ENCODE measurements at regions not wholly inside any gene's neighbourhood (a gene's known extent, or its start where the extent isn't known, plus 50 kb on each side); places are given as distances from the start of the nearest gene placed in this dataset.

DNA sequence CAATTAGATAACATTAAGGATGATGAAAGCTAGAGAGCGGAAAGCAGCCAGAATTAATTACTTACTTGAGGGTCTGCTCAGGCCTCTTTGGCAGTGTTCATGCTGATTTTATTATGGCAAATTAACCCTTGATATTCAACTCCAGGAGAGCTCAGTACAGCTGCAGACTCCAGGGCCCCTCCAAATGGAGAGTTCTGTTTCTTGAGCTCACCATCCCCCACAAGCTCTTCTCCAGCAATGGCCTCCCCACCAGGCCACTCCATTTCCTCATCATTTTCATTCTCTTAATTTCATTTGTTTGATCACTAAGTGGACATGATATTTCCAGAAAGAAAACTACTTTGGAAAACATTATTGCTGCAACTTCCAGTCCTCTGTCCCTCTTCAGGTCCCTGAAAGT is 513.3 kb upstream of the NOX3 start:
- H3K4me2 ChIP-seq (ENCODE audit: low read depth, low read length): no peak overlapping the region
- no peak overlapping the region for H2AK9ac ChIP-seq (replicated peaks; ENCODE audit: low read depth, low read length, poor library complexity)
- ChIA-PET POLR2A (ENCODE audit: unreplicated experiment) (no interaction called here), CTCF (no interaction called here)
- intact Hi-C loops (cut with micrococcal nuclease): no loop called here
- H4K20me1 ChIP-seq (ENCODE audit: insufficient read depth, low read length): no peaks in the 10 kb centered on the region
- no peak overlapping the region for H2BK120ac ChIP-seq (ENCODE audit: low read depth, low read length)
- BruUV-seq (replicated peaks): no TSS peak
- H3K36me3 ChIP-seq (ENCODE audit: control insufficient read depth, insufficient read depth, low read length): no peaks in the 10 kb centered on the region
- H3K27ac ChIP-seq (ENCODE audit: insufficient read depth, low read length): no peak overlapping the region
- H2AFZ ChIP-seq (replicated peaks; ENCODE audit: low read length, poor library complexity): no peak overlapping the region
- no peak overlapping the region for H4K5ac ChIP-seq (ENCODE audit: low read depth, low read length)
- H2BK5ac ChIP-seq (ENCODE audit: low read depth, low read length, poor library complexity, severe bottlenecking): no peak overlapping the region
- no peak overlapping the region for H2BK15ac ChIP-seq (ENCODE audit: low read depth, low read length)
- no peak for TF ChIP-seq FOS (IDR thresholded peaks at IDR 0.05; ENCODE audit: low read depth, low read length)
- no CpG with 5 or more reads among the region's 1 CpG for WGBS, 2 experiments (ENCODE audit: extremely low coverage in 2 of 2, insufficient read length in 1 of 2)
- no peak overlapping the region for H3K9ac ChIP-seq (ENCODE audit: low read depth, low read length)
- no peak overlapping the region for H4K91ac ChIP-seq (ENCODE audit: insufficient read depth, low read depth, low read length)
- dilution Hi-C loops (cut with HindIII; ENCODE audit: low sequenced_read_pairs, unreplicated experiment): no loop called here
- no peak overlapping the region for H3K56ac ChIP-seq (ENCODE audit: extremely low read depth, insufficient read depth, low read length)
- H3K4me3 ChIP-seq (ENCODE audit: insufficient read depth, low read depth, low read length): no peak overlapping the region
- in situ Hi-C loops (cut with MboI; ENCODE audit: low sequenced_read_pairs): no loop called here
- no peaks in the 10 kb centered on the region for H3K9me3 ChIP-seq (ENCODE audit: control insufficient read depth, insufficient read depth, low read length)
- no peak for ATAC-seq (ENCODE audit: low read depth)
- H3K14ac ChIP-seq (replicated peaks; ENCODE audit: low read depth, low read length): no peak overlapping the region
- no peak overlapping the region for H2AK5ac ChIP-seq (ENCODE audit: low read depth, low read length)
- H3K18ac ChIP-seq (ENCODE audit: low read depth, low read length): no peak overlapping the region
- H3K23ac ChIP-seq (ENCODE audit: low read depth, low read length): no peak overlapping the region
- H3K27me3 ChIP-seq (ENCODE audit: control insufficient read depth, insufficient read depth, low read length): no peaks in the 10 kb centered on the region
- no peaks in the 10 kb centered on the region for H3K4me1 ChIP-seq (ENCODE audit: control insufficient read depth, insufficient read depth, low read length)
- DNase-seq: no peak
- H3K79me1 ChIP-seq (ENCODE audit: low read depth in 1 of 2, low read length in 2 of 2): no peaks in the 10 kb centered on the region
- no peak overlapping the region for H4K8ac ChIP-seq (ENCODE audit: low read depth in 2 of 2, low read length in 2 of 2)
- no peak overlapping the region for H3K4ac ChIP-seq (ENCODE audit: low read depth, low read length)
- H3K9me1 ChIP-seq (ENCODE audit: insufficient read depth, low read length): no peaks in the 10 kb centered on the region
- H2BK20ac ChIP-seq (ENCODE audit: low read depth, low read length): no peak overlapping the region
